GM10248 (cell line): ENCODE measurements at regions not wholly inside any gene's neighbourhood (a gene's known extent, or its start where the extent isn't known, plus 50 kb on each side); places are given as distances from the start of the nearest gene placed in this dataset.
"Not testable (repeated sequence)": the region's sequence is repeated elsewhere in the genome, so short reads cannot be mapped to it uniquely, and the experiment has no call there.

ENCODE experiments used
- CTCF ChIA-PET: fragments of 300-600 bp; sonication (Branson Sonifier 250); formaldehyde crosslinking; extraction: SDS; loops from one replicate; lab custom pipeline; 2021; ENCODE audit warnings: antibody characterized with exemption; lab: Yijun Ruan, JAX
- POLR2A ChIA-PET: fragments of 350-650 bp; sonication (Branson Sonifier 250); formaldehyde crosslinking; extraction: SDS; loops from one replicate; lab custom pipeline; 2020; ENCODE audit warnings: antibody characterized with exemption; lab: Yijun Ruan, JAX
- DNase-seq: peaks from one replicate; pipeline ENCODE4 v3.0.0; 2012; ENCODE audit errors: extremely low spot score
- TF ChIP-seq, protein P1 (sequence below): IDR thresholded peaks from 2 replicates; pipeline ENCODE4 v1.5.1; 2012; ENCODE audit warnings: mild to moderate bottlenecking, low read depth; ENCODE audit errors: extremely low read depth, missing control alignments, control extremely low read depth

DNA sequence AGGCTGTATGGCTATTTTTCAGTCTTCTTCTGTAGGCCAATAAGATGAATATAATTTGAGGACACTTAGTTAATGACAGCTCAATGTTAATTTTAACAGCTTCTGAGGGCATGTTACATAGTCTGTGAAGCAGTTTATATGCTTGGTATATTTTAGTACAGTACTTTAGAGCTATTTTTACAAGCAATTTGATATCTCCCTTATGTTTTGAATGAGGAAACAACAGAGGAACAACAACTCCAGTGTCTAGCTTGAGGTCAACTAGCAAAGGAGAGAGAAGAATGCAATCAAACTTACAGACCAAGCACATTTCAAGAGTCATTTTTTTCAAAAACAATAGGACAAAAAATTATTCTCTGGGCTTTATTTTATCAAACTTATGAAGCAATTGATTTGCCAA, 469.1 kb upstream of the DCN start:
- ChIA-PET POLR2A (no interaction called here), CTCF (no interaction called here)
- DNase-seq = no peak
- TF ChIP-seq, protein P1, sequence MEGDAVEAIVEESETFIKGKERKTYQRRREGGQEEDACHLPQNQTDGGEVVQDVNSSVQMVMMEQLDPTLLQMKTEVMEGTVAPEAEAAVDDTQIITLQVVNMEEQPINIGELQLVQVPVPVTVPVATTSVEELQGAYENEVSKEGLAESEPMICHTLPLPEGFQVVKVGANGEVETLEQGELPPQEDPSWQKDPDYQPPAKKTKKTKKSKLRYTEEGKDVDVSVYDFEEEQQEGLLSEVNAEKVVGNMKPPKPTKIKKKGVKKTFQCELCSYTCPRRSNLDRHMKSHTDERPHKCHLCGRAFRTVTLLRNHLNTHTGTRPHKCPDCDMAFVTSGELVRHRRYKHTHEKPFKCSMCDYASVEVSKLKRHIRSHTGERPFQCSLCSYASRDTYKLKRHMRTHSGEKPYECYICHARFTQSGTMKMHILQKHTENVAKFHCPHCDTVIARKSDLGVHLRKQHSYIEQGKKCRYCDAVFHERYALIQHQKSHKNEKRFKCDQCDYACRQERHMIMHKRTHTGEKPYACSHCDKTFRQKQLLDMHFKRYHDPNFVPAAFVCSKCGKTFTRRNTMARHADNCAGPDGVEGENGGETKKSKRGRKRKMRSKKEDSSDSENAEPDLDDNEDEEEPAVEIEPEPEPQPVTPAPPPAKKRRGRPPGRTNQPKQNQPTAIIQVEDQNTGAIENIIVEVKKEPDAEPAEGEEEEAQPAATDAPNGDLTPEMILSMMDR = no peak

- POLR2A ChIA-PET = no interaction called here
- TF ChIP-seq, protein P1 = no peak
- no peak for DNase-seq
- CTCF ChIA-PET = interaction anchor here (1.0 to 1.1 kb wide), 2 partner anchors 9 to 19 kb away, joined by 3 read pairs; no protein-coding TSS in a partner anchor
Measured at GRCh38 chr12:91643763-91644162, 461.1 kb upstream of the DCN start.

- CTCF ChIA-PET = no interaction called here
- DNase-seq = no peak
- POLR2A ChIA-PET = no interaction called here
- TF ChIP-seq, protein P1 = no peak
Measured at GRCh38 chr12:91640021-91640420, 457.4 kb upstream of the DCN start.

DNA sequence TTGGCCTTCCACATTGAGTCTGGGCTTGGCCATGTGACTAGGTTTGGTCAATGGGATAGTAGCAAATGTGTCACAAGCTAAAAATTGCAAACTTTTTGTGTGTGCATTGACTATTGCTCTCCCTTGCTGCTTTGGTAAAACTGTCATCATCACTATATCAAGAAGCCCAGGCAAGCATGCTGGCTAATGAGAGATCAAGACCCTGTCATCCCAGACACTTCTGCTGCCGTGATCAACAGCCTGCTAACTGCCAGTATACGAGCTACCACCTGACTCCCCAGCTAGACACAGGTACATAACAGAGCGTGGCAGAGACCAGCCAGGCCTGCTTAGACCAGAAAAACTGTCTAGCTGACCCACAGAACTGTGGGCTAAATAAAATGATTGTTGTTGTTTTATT, 456.7 kb upstream of the DCN start:
- TF ChIP-seq, protein P1 = no peak
- ChIA-PET CTCF (interaction anchor here (0.8 to 1.4 kb wide), 2 partner anchors 8 to 11 kb away, joined by 3 to 4 read pairs; no protein-coding TSS in a partner anchor), POLR2A (no interaction called here)
- no peak for DNase-seq

DNA sequence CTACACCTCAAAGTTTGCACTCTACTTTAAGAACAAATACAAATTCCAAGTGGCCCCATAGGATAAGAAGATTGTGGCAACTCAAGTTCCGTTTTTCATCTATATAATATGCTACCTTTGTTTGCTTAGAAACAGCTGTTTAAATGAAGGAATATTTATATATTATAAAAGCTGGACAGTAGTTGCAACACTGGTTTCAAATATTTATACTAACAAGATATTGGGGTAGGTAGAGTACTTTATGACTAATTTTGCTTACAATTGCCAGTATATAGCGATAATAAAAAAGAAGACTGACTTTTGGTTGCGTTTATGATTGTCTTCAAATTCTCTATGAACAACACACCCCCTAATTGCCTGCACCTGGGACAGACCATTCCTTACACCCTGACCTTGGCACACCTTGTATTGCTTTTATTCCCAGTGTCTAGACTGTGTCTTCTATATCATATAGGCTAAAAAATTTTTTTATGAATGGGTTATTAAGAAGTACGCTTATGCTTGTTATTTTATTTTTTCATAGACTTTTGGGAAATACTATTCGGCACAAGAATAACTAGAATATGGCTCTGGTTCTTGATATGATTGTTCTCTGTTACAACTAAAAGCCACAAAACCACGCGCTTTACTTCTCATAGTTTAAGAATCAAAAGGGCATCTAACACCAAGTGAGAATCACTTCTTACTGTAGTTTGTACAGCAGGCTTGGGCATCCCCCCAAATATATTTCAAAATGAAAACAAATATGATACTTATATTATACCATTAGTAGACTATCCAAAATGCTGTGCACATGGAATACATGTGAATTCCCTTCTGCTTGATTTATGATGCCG, 455.4 kb upstream of the DCN start:
- POLR2A ChIA-PET = no interaction called here
- CTCF ChIA-PET = interaction anchor here (1.4 kb wide), 1 partner anchor 12 kb away, joined by 4 read pairs; no protein-coding TSS in a partner anchor
- TF ChIP-seq, protein P1 = no peak
- no peak for DNase-seq

DNA sequence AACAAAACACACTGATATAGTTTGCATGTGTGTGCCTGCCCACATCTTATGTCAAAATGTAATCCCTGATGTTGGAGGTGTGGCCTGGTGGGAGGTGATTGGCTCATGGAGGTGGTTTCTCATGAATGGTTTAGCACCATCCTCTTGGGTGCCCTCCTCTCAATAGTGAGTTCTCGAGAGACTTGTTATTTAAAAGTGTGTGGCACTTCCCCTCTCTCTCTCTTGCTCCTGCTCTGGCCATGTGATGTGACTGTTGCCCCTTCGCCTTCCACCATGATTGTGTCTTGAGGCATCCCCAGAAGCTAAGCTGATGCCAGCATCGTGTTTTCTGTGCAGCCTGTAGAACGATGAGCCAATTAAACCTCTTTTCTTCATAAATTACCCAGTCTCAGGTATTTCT, 454.1 kb upstream of the DCN start:
- DNase-seq = no peak
- TF ChIP-seq, protein P1 = no peak
- CTCF ChIA-PET = interaction anchor here (1.0 to 1.3 kb wide), 2 partner anchors 9 to 254 kb away, joined by 3 to 4 read pairs; no protein-coding TSS in a partner anchor
- POLR2A ChIA-PET = no interaction called here

GRCh38 chr12:91634386-91634713, 451.7 kb upstream of the DCN start:
- CTCF ChIA-PET = interaction anchor here (1.1 to 1.3 kb wide), 3 partner anchors 9 to 11 kb away, joined by 3 to 5 read pairs (median 4); no protein-coding TSS in a partner anchor
- DNase-seq, POLR2A ChIA-PET: not testable (repeated sequence)
